ENCODE measurements at regions not wholly inside any gene's neighbourhood (a gene's known extent, or its start where the extent isn't known, plus 50 kb on each side); places are given as distances from the start of the nearest gene placed in this dataset.

- H3K4me3 ChIP-seq (ENCODE audit: low read depth, low read length), result no peak overlapping the region
- no peak for DNase-seq (ENCODE audit: low read depth, low spot score)
- no peak for TF ChIP-seq CTCF (IDR thresholded peaks at IDR 0.05; ENCODE audit: low read depth, low read length)
- in situ Hi-C loops (cut with HindIII; ENCODE audit: low sequenced_read_pairs), result no loop called here
These were observed 557.8 kb upstream of the CFAP20DC start for GRCh38 chr3:59607656-59608055.

DNA sequence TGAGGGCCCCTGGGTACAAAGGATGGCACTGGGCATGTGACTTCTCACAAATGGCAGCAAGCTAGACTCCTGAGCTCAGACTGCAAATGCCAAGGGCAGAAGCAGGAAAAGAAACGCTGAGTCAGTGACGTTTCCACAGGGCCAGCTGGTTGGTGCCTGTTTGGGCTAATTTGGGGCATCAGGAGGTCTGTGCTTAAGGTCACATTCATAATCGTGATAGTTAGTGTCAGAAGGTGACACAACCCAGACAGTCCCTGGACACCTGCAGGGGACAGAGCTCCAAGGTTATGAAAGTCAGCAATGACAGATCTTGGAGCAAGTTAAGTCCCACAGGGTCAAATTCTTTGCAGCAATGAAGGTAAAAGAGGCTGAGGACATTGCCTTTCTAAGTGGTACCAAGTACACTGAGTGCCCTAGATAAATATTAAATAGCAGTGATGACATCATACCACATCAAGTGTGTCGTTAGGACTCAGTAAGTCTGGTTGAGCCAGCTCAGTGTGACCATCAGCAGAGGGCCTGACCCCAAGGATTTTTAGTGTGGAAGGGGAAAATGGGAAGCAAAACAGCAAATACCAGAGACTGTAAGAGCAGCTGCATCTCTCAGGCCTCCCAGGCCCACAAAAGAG, 556.9 kb upstream of the CFAP20DC start:
- DNase-seq (ENCODE audit: low read depth, low spot score), result no peak
- no peak for TF ChIP-seq CTCF (IDR thresholded peaks at IDR 0.05; ENCODE audit: low read depth, low read length)
- no peak overlapping the region for H3K4me3 ChIP-seq (ENCODE audit: low read depth, low read length)
- in situ Hi-C loops (cut with HindIII; ENCODE audit: low sequenced_read_pairs), result no loop called here

- no peak for DNase-seq (ENCODE audit: low read depth, low spot score)
- TF ChIP-seq CTCF (IDR thresholded peaks at IDR 0.05; ENCODE audit: low read depth, low read length), result no peak
- in situ Hi-C loops (cut with HindIII; ENCODE audit: low sequenced_read_pairs), result no loop called here
- no peak overlapping the region for H3K4me3 ChIP-seq (ENCODE audit: low read depth, low read length)
These were observed 556.2 kb upstream of the CFAP20DC start for GRCh38 chr3:59605944-59606534.

DNA sequence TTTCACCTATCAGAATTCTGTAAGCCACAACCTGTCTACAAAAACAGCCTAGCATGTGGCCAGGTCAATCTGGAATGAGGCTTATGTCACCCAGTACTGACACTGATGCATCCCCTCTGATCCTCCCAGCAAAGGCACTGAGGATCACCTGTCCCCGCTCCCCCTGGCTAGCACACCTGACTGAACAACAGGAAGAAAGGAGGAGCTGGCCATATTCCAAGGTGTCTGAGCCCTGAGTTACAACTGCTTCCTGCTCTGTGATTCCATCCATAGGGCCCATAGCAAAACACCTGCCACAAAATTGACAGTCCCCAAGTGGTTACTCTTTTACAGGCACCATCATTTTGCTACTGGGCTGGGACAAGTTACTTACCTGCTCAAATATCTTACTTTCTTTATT, 555.5 kb upstream of the CFAP20DC start:
- no peak for TF ChIP-seq CTCF (IDR thresholded peaks at IDR 0.05; ENCODE audit: low read depth, low read length)
- in situ Hi-C loops (cut with HindIII; ENCODE audit: low sequenced_read_pairs), result no loop called here
- no peak for DNase-seq (ENCODE audit: low read depth, low spot score)
- no peak overlapping the region for H3K4me3 ChIP-seq (ENCODE audit: low read depth, low read length)

GRCh38 chr3:59601486-59601885, 551.7 kb upstream of the CFAP20DC start:
- no peak overlapping the region for H3K4me3 ChIP-seq (ENCODE audit: low read depth, low read length)
- no peak for DNase-seq (ENCODE audit: low read depth, low spot score)
- in situ Hi-C loops (cut with HindIII; ENCODE audit: low sequenced_read_pairs), result no loop called here
- no peak for TF ChIP-seq CTCF (IDR thresholded peaks at IDR 0.05; ENCODE audit: low read depth, low read length)

DNA sequence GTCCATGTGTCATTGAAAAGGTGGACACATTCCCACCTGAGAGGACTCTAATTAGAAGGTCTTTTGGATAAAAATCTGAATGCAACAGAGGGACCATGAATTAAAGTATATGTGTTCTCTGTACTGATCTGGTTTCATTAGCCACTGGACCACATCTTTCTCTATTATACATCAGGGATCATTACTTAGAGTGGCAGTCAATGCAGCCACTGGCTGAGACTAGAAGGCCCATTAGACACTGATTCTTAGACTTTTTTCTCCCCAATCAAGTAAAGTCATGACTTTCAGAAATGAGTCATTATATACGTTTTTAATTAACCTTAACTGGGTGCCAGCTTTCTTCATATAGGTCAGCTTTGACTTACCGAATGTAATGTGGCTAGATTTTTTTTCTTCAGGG, 550.8 kb upstream of the CFAP20DC start:
- no peak overlapping the region for H3K4me3 ChIP-seq (ENCODE audit: low read depth, low read length)
- TF ChIP-seq CTCF (IDR thresholded peaks at IDR 0.05; ENCODE audit: low read depth, low read length), result no peak
- DNase-seq (ENCODE audit: low read depth, low spot score), result no peak
- in situ Hi-C loops (cut with HindIII; ENCODE audit: low sequenced_read_pairs), result no loop called here
